HepG2 (cell line): ENCODE measurements at regions not wholly inside any gene's neighbourhood (a gene's known extent, or its start where the extent isn't known, plus 50 kb on each side); places are given as distances from the start of the nearest gene placed in this dataset.

Source experiments
- ATAC-seq: fragments of 200-7000 bp; cut with Tn5 transposase; 3 replicates; pipeline ENCODE4 v1.9.1; 2020; ENCODE audit warnings: mild to moderate bottlenecking, moderate library complexity
- BruUV-seq: library from RNA; stranded (reverse); fragments of 400-500 nt; replicated peaks from 2 replicates; lab custom pipeline; 2021; lab: Mats Ljungman, UMichigan
- CTCF ChIA-PET: fragments of 300-600 bp; formaldehyde crosslinking; extraction: SDS; loops from one replicate; lab custom pipeline; 2021; ENCODE audit warnings: low total read pairs, inconsistent platforms, low intra/inter-chr PET ratio; lab: Yijun Ruan, JAX
- POLR2A ChIA-PET: fragments of 350-600 bp; sonication (Branson Sonifier 250); formaldehyde crosslinking; loops from one replicate; lab custom pipeline; 2020; ENCODE audit warnings: antibody characterized with exemption, inconsistent platforms; lab: Yijun Ruan, JAX
- DNase-seq: peaks from one replicate; pipeline ENCODE4 v3.0.0-alpha.2; 2015; ENCODE audit warnings: low spot score
- FAIRE-seq: peaks from 3 replicates; lab custom pipeline; 2011; peaks lifted over from hg19 to GRCh38; lab: Jason Lieb, UNC
- H2AFZ ChIP-seq: one replicate; pipeline ENCODE4 v1.6.1; 2011; ENCODE audit warnings: low read length, inconsistent platforms
- H3K27ac ChIP-seq: fragments of 300-600 bp; 3 replicates; pipeline ENCODE4 v1.8.0; 2011; ENCODE audit warnings: mixed run types, mild to moderate bottlenecking, mixed read lengths, low read length, inconsistent platforms; ENCODE audit not compliant: insufficient read depth; ENCODE audit errors: extremely low read length
- H3K27me3 ChIP-seq, 2 experiments: fragments of 200-600 bp in 1 of 2; 2 replicates in 1 of 2; 3 replicates in 1 of 2; pipeline versions ENCODE4 v1.6.0 to v1.8.0; 2011; ENCODE audit warnings: low read length in 2 of 2, mild to moderate bottlenecking in 2 of 2, moderate library complexity in 2 of 2, inconsistent platforms in 1 of 2; ENCODE audit not compliant: insufficient read depth in 2 of 2, control insufficient read depth in 1 of 2
- H3K36me3 ChIP-seq, 2 experiments: fragments of 200-600 bp in 1 of 2; replicated peaks in 1 of 2; 2 replicates in 1 of 2; 3 replicates in 1 of 2; pipeline versions ENCODE4 v1.5.1 to v1.8.0; 2011; ENCODE audit warnings: low read length in 2 of 2, inconsistent platforms in 1 of 2; ENCODE audit not compliant: insufficient read depth in 2 of 2, control insufficient read depth in 1 of 2
- H3K4me1 ChIP-seq: 2 replicates; pipeline ENCODE4 v1.5.1; 2012; ENCODE audit warnings: low read length, inconsistent platforms; ENCODE audit not compliant: insufficient read depth
- H3K4me2 ChIP-seq: 2 replicates; pipeline ENCODE4 v1.6.0; 2011; ENCODE audit warnings: low read depth, low read length, inconsistent platforms
- H3K4me3 ChIP-seq, 3 experiments: fragments of 200-600 bp in 1 of 3; sonication (generic), shearing (Covaris generic) in 1 of 3; replicated peaks in 1 of 3; 2 replicates each; pipeline ENCODE4 v1.5.1; 2011 to 2016; ENCODE audit warnings: low read length in 3 of 3, inconsistent platforms in 2 of 3, low read depth in 2 of 3, mild to moderate bottlenecking in 2 of 3, control low read depth in 1 of 3, mixed read lengths in 1 of 3; ENCODE audit not compliant: insufficient read depth in 1 of 3
- H3K79me2 ChIP-seq: one replicate; pipeline ENCODE4 v1.6.1; 2011; ENCODE audit warnings: low read length, inconsistent platforms; ENCODE audit not compliant: insufficient read depth
- H3K9ac ChIP-seq: 2 replicates; pipeline ENCODE4 v1.6.0; 2011; ENCODE audit warnings: mild to moderate bottlenecking, low read depth, low read length, inconsistent platforms; ENCODE audit not compliant: insufficient read depth
- H3K9me3 ChIP-seq: 2 replicates; pipeline ENCODE4 v1.5.1; 2012; ENCODE audit warnings: mild to moderate bottlenecking, low read length
- H4K20me1 ChIP-seq: 2 replicates; pipeline ENCODE4 v1.6.0; 2011; ENCODE audit warnings: inconsistent platforms, mild to moderate bottlenecking, low read length, moderate library complexity; ENCODE audit not compliant: insufficient read depth
- FOXA1 ChIP-seq, 2 experiments: fragments of 450-650 bp in 1 of 2; sonication (generic) in 1 of 2; formaldehyde crosslinking in 1 of 2; IDR thresholded peaks; 2 replicates each; pipeline versions ENCODE4 v1.4.0 to v1.6.1; 2016 to 2020; ENCODE audit warnings: missing genetic modification reagents in 1 of 2
- HMG20A ChIP-seq: IDR thresholded peaks from 2 replicates; pipeline ENCODE4 v1.6.1; 2016; ENCODE audit warnings: borderline replicate concordance
- KLF16 ChIP-seq, 2 experiments: sonication (generic) in 1 of 2; formaldehyde crosslinking in 1 of 2; IDR thresholded peaks; 2 replicates each; pipeline versions ENCODE4 v1.6.1 to v1.8.0; 2016 to 2023; ENCODE audit warnings: missing genetic modification reagents in 2 of 2, missing compliant biosample characterization in 1 of 2
- NCOR1 ChIP-seq: fragments of 200-600 bp; sonication (generic); IDR thresholded peaks from 2 replicates; pipeline ENCODE4 v1.7.0; 2017; ENCODE audit warnings: antibody characterized with exemption, low read length, borderline replicate concordance
- ZNF33B ChIP-seq: sonication (generic); formaldehyde crosslinking; IDR thresholded peaks from 2 replicates; pipeline ENCODE4 v1.5.1; 2020; ENCODE audit warnings: mild to moderate bottlenecking, missing genetic modification reagents
- ZNF747 ChIP-seq: sonication (generic); formaldehyde crosslinking; IDR thresholded peaks from 2 replicates; pipeline ENCODE4 v1.8.1; 2023; ENCODE audit warnings: missing genetic modification reagents, mild to moderate bottlenecking, borderline replicate concordance
- WGBS: methylation state at CpG from one replicate; pipeline ENCODE4 v1.1.6; 2017; ENCODE audit warnings: low lambda C conversion rate; 5-methylcytosine and 5-hydroxymethylcytosine counted together
- in situ Hi-C: cut with HindIII; loops from 2 replicates; pipeline ENCODE4 v1.10.0; 2017; ENCODE audit warnings: low pct_unique_long_range_greater_than_20kb; ENCODE audit not compliant: extremely low pct_ligation_motif_present
- intact Hi-C: fragments of 100-400 bp; cut with micrococcal nuclease; formaldehyde crosslinking; loops from one replicate; pipeline ENCODE4 v1.10.0; 2022; ENCODE audit not compliant: unreplicated experiment
- TF ChIP-seq, protein P1 (sequence below): sonication (generic); formaldehyde crosslinking; IDR thresholded peaks from 2 replicates; pipeline ENCODE4 v1.4.0; 2020; ENCODE audit warnings: missing genetic modification reagents
- TF ChIP-seq, protein P2 (sequence below): sonication (generic); formaldehyde crosslinking; IDR thresholded peaks from 2 replicates; pipeline ENCODE4 v1.4.0; 2020; ENCODE audit warnings: mild to moderate bottlenecking, missing genetic modification reagents

DNA sequence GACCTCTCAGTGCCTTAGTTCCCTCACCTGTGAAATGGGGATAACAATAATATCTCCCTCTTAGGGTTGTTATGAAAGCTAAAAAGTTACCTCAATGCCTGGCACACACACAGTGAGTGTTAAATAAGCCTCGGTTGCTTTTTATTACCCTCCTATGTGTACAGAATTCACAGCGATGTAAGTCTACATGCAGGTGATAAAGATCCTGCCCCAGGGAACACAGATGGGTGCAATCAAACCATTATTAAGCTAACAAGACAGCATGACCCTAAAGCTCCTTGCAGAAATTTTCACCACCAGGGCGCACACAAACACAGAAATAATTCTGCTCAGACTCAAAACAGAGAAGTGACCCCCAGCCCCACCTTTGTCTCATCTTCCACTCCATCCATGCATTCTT, 261.9 kb downstream of the SNX10 start:
- H3K4me3 ChIP-seq = no peak overlapping the region
- no peak for TF ChIP-seq HMG20A (CRISPR knock-in tag)
- TF ChIP-seq, protein P1, sequence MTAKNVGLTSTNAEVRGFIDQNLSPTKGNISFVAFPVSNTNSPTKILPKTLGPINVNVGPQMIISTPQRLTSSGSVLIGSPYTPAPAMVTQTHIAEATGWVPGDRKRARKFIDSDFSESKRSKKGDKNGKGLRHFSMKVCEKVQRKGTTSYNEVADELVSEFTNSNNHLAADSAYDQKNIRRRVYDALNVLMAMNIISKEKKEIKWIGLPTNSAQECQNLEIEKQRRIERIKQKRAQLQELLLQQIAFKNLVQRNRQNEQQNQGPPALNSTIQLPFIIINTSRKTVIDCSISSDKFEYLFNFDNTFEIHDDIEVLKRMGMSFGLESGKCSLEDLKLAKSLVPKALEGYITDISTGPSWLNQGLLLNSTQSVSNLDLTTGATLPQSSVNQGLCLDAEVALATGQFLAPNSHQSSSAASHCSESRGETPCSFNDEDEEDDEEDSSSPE (CRISPR knock-in tag) = no peak
- TF ChIP-seq ZNF33B (CRISPR knock-in tag) = no peak
- TF ChIP-seq, protein P2, sequence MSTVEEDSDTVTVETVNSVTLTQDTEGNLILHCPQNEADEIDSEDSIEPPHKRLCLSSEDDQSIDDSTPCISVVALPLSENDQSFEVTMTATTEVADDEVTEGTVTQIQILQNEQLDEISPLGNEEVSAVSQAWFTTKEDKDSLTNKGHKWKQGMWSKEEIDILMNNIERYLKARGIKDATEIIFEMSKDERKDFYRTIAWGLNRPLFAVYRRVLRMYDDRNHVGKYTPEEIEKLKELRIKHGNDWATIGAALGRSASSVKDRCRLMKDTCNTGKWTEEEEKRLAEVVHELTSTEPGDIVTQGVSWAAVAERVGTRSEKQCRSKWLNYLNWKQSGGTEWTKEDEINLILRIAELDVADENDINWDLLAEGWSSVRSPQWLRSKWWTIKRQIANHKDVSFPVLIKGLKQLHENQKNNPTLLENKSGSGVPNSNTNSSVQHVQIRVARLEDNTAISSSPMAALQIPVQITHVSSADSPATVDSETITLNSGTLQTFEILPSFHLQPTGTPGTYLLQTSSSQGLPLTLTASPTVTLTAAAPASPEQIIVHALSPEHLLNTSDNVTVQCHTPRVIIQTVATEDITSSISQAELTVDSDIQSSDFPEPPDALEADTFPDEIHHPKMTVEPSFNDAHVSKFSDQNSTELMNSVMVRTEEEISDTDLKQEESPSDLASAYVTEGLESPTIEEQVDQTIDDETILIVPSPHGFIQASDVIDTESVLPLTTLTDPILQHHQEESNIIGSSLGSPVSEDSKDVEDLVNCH = no peak
- no peak for TF ChIP-seq ZNF747 (CRISPR knock-in tag)
- no peak for TF ChIP-seq FOXA1 (IDR thresholded peaks at IDR 0.05)
- TF ChIP-seq FOXA1 (CRISPR knock-in tag; IDR thresholded peaks at IDR 0.05) = no peak
- TF ChIP-seq NCOR1 = no peak
- TF ChIP-seq KLF16 (CRISPR knock-in tag; IDR thresholded peaks at IDR 0.05) = no peak
- H3K9me3 ChIP-seq = no peaks in the 10 kb centered on the region
- BruUV-seq = no TSS peak
- in situ Hi-C loops = no loop called here
- H2AFZ ChIP-seq = no peak overlapping the region
- FAIRE-seq (no peak), ATAC-seq (no peak), DNase-seq (no peak)
- WGBS = 7% methylated on average over 3 of the region's 3 CpGs
- H3K4me2 ChIP-seq = no peak overlapping the region
- H3K27ac ChIP-seq = no peak overlapping the region
- H3K4me1 ChIP-seq = no peaks in the 10 kb centered on the region
- peaks cover 0 to 31% of the 10 kb centered on the region in 2 experiments; a peak in 4 of 5 replicates for H3K27me3 ChIP-seq
- H3K36me3 ChIP-seq = no peaks in the 10 kb centered on the region
- no peaks in the 10 kb centered on the region for H4K20me1 ChIP-seq
- ChIA-PET POLR2A (no interaction called here), CTCF (no interaction called here)
- H3K79me2 ChIP-seq = no peaks in the 10 kb centered on the region
- no peak overlapping the region for H3K9ac ChIP-seq
- intact Hi-C loops = no loop called here
